GM21526 (cell line): ENCODE measurements at regions not wholly inside any gene's neighbourhood (a gene's known extent, or its start where the extent isn't known, plus 50 kb on each side); places are given as distances from the start of the nearest gene placed in this dataset.

Source experiments
- ATAC-seq: cut with Tn5 transposase; IDR thresholded peaks from one replicate; pipeline ENCODE4 v1.9.1; 2021; ENCODE audit warnings: moderate library complexity; ENCODE audit not compliant: unreplicated experiment, low FRiP score

DNA sequence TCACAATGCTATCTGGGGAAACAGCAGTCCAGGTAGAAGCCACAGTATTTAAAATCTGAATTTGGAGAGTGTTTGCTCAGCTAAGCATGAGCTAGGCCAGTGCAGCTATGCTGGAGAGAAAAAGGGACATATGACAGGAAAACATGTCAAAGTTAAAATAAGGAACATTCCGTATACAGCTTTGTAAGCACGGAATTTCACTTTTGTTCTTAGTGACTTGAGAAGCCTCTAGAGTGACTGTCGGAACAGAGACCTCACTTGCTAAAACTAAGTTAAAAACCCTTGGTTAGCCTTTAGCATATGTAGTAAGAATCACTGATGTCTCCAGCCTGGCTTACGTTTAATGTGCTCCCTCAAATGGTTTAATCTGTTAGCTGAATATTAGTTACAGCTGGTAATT lies 661.7 kb downstream of the KCNT2 start:
- ATAC-seq: no peak

DNA sequence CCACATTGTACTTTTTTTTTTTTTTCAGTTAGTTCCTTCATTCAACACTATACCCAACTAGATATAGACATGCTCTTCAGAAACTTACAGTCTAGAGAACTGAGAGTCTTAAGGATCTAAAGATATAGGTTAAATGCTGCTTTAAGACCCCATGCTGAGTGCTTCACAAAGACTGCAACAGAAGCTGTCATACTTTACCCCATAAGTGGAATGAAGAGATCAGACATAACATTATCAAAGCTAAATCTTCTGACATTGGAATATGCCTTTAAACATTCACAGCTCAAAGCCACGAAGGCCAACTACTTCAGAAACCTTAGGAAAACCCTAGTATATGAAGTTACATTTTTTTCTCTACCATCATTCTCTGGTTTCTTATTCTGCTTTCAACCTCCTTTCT lies 666.4 kb downstream of the KCNT2 start:
- no peak for ATAC-seq

DNA sequence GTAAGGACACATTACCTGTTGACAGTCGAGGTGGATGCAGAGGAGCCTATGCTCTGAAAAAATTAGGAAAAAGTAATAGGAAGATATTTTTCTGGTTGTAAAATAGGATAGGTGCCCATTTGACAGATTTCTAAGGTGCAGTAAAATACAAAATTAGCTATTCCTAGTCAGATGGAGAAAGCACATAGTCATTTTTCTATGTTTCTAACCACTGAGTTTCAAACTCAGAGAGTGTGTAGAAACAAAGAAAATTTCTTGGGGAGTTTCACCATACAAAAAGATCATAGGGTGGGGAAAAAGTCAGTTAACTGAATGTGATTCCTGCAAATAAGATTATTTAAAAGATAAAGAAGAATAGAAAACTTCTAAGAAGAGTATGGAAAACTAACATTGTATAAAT lies 666.9 kb downstream of the KCNT2 start:
- no peak for ATAC-seq

DNA sequence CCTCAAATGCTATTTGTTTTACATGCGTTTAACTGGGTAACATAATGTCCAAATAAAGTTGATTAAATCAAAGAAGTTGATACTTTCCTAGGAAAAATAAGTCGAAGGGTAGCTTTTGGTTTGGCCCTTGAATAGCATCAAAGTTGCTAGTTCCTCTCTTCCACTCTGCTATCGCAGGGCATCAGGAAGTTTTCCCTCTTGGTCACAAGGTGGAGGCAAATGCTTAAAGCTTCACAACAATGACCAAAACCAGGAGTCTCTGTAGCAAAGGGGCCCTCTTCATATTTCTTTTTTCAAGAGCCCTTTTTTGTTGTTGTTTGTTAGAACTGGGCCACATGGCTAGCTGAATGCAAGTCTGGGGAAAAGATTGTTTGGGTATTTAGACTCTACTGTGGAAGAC lies 668.4 kb downstream of the KCNT2 start:
- ATAC-seq: no peak

DNA sequence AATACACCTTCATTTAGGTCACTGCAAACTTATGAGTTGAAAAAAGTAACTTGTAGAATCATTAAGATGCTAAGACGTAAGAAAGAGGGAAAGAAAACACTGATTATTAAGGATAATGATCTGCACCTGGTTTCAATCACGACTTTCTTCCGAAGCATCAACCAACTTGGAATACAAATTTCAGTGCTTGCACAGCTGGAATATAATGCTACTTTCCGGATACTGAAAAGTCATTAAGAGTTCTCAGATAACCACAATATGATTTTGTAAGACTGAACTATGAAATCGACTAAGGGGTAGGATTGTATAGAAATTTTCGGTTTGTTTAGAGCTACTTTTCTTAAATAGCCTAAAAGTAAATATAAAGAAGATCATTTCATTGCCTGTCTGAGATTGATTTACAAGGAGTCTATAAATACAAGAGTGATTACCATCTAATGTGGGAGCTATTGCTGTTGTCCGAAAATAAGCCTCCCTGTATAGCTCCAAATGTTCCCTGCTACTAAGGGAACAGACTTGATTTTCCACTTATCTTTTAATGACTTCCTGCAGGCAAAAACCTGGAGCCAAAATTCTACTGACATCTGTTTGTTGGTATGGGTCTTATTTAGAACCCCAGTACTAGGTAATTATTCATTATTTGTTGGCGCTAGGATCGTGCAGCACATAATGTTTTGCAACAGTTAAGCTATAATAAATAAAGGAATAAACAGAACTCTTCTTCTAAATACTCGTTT lies 673.3 kb downstream of the KCNT2 start:
- ATAC-seq: no peak

DNA sequence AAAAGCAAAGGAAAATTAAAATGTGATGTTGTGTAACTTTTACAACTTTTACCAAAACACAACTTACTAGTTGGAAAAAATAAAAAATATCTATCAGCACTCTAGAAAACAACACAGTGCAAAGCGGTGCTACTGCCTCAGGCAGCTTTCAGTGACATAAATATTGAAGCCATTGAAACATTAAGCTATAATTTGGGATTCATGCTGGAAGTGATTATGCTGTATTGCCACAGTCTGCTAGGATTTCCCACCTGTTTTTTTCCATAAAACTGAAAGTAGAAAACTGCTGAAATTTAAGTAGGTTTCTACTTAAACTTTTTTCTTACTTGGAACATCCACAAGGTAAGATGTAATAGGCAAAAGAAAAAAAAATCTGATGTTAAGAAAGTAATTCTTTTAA lies 674.4 kb downstream of the KCNT2 start:
- no peak for ATAC-seq

DNA sequence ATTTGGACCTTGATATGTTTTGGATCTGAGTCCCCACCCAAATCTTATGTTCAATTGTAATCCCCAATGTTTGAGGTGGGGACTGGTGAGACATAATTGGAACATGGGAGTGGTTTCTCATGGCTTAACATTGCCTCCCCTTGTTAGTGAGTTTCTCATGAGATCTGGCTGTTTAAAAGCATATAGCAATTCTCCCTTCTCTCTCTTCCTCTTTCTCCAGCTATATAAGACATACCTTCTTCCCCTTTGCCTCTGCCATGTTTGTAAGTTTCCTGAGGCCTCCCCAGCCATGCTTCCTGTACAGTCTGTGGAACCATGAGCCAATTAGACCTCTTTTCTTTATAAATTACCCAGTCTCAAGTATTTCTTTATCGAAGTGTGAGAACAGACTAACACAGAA lies 692.4 kb downstream of the KCNT2 start:
- ATAC-seq: no peak

DNA sequence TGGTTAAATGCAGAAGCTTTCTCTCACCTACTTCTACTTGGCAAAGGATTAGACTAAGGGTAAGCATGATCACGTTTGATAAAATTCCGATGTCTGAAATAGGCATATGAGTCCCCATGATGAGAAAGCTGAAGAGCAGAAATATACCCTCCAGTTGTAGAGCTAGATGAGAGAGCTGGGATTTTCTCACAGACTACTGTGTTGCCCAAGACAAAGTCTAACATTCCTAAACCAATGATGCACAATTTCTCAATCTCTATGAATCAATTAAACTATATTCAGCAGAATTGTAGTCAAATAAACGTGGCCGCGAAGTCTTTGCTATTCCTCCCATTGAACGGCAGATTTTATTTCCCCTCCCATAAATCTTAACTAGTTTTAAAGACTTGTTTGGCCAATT lies 699.2 kb downstream of the KCNT2 start:
- no peak for ATAC-seq

DNA sequence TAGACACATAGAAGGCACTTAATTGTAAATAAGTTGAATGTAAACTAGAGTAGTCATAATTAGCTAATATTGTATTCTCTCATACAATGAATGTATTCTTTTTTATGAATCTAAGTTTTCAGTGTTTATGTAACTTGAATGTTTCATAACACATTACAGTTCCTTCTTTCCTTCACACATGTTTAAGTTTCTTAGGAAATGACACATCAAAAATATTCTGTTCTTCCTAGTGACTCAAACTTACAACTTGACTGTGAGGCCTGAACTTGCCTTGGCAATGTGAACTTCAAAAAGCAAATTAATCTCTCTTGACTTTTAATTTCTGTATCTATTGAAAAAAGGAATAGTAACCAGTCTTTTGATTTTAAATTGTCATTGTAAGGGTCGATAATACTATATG lies 700.1 kb downstream of the KCNT2 start:
- ATAC-seq: no peak

DNA sequence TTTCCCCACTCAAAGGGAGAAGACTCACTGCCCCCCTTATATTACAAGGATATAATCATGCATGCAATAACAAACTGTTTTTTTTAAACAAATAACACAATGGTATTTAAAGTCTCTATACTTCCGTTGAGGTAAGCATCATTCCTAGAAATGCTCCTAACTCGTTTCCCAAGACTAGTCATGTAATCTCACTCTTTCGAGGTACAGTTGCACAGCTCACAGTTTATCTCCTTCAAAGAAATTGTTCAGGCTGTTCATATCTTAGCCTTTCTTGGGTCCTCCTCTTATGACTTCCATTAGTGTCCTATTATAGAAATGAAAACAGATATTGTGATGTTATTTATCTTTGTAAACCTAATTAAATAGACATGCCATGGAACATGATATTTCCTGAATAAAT lies 705.0 kb downstream of the KCNT2 start:
- no peak for ATAC-seq

DNA sequence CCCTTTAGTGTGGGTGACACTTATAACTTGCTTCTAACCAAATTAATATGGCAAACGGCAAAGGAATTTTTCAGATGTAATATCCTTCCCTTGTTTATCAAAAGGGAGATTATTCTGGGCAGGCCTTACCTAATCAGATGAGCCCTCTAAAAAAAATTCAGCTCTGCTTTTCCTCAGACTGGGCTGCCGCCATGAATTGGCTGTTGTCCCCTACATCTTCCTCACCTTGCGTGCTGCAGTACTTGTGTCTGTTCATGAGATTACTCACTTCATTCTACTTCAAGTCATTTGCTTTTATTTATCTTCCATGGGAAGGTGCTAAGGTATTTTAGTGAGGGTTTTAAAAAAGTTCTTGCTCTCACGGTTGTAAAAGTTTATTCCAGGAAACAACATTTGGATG lies 705.5 kb downstream of the KCNT2 start:
- no peak for ATAC-seq

DNA sequence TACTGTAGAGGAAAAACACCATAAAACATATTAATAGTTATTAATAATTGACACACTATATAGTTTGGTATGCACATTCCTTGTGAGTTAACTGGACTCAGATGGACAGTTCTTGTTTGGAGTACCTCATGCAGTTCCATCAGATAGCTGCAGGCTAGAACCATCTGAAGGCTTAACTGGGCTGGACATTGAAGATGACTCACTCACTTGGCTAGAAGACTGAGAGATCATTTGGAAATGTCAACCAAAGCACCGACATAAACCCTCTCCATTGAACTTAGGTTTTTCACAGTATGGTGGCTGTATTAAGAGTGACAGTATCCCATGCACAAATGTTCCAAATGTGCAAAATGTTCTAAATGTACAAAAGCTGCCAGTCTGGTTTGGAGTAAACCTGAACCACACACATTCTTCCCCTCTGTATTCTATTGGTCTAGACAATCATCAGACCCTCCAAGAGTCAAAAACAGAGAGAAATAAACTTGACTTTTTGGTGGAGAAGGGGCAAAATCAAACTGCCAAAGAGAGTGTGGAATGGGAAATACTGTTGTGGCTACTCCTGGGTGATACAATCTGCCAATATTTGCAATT lies 708.4 kb downstream of the KCNT2 start:
- ATAC-seq: no peak

DNA sequence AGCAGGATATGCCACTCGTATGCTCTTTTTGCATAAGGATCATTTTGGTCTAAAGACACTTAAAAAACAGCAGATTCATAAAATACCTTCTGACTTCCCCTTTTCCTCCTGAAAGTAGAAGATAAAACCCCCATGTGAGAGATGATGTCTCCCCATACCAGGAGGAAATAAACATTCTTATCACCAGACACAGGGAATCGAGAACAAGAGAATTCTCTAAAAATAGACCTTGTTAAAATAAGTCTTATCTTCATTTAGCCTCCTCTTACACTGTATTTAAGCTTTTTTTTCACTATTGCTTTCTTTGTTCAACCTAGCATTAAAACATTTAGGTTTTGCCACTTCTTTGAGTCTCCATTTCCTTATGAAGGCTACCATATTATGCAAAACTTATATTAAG lies 709.3 kb downstream of the KCNT2 start:
- no peak for ATAC-seq

DNA sequence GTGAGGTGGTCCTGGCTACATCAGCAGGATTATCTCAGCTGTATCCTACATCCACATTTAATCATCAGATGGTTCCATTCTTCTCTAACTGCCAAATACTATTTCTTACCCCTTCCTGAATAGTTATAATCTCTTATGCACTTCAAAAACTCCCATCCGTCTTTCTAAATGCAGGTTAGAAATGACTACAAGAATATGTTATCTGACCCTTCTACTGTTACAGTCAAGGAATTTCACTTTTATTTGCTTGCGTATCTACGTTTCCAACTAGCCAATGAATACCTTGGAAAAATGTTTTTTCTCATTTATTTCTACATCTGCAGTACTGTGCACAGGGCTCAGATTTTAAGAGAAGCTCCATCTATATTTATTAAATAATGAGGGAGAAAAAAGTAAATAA lies 709.9 kb downstream of the KCNT2 start:
- ATAC-seq: no peak

DNA sequence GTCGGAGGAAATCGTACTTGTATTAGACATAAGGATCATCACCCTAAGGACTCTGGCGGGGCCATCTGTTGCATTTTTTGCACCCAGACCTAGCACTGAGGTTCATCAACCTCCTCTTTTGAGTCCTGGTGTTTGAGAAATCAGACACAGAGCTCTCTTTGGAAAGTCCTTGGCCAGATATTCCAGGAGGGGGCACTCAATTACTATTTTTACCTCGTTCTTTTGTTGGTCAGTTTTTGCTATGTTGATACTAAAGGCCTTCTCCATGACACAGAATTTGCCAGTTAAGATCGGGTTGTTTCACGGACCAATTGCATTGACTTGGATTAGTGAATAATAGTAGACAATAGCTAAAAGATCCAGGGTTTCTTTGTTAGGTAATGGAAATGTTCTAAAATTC lies 711.2 kb downstream of the KCNT2 start:
- no peak for ATAC-seq

DNA sequence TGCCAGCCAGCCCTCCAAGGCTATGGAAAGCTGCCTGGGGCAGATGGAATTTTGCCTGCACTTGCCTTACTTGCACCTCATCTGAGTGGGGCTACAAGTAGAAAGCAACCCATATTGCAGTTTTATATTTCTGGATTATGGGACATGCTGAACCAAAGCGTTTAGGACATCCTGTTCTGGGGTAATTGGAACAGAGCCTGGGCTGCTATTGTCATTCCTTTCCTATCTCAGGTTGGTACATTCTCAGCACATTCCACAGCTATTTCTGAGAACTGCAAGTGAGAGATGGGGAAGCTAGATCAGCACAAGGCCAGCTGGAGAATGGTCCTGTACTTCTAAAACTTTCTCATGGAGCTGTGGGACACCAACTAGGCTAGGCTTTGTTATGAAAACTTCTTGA lies 713.8 kb downstream of the KCNT2 start:
- ATAC-seq: no peak

DNA sequence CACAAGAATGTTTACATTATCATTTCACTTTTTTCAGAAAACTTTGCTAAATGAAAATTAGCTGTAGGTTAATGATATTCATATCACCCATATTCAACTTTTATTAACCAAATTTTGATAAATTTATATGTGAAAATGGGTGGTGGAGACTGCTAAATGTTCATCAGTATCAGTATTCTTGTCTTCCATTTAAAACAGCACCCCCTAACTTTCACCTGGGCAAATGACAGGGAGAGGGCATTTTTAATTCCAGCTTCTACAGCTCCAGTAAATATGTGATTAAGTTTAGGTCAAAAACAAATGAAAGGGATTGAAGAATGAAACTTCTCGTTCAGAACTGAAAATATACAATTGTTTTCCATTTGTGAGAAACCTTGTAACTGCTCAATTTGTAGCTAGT lies 722.2 kb downstream of the KCNT2 start:
- no peak for ATAC-seq

DNA sequence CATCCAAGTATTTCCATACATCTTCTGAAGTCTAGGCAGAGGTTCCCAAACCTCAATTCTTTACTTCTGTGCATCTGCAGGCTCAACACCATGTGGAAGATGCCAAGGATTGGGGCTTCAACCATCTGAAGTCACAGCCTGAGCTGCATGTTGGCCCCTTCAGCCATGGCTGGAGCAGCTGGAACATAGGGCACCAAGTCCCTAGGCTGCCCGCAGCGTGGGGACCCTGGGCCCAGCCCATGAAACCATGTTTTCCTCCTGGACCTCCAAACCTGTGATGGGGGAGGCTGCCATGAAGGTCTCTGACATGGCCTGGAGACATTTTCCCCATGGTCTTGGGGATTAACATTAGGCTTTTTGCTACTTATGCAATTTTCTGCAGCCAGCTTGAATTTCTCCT lies 729.8 kb downstream of the KCNT2 start:
- no peak for ATAC-seq

DNA sequence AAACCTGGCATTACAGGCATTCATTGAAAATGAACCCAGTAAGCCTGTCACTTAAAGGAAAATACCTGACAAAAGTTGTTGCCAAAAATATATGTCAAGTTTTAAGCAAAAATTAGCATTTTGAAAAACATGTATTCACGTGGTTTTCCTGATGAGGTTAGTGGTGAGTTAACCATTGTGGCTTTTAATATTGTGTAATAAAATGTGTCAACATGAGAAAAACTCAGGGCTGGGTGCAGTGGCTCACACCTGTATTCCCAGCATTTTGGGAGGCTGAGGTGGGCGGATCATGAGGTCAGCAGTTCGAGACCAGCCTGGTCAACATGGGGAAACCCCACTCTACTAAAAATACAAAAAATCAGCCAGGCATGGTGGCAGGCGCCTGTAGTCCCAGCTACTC lies 731.4 kb downstream of the KCNT2 start:
- no peak for ATAC-seq

DNA sequence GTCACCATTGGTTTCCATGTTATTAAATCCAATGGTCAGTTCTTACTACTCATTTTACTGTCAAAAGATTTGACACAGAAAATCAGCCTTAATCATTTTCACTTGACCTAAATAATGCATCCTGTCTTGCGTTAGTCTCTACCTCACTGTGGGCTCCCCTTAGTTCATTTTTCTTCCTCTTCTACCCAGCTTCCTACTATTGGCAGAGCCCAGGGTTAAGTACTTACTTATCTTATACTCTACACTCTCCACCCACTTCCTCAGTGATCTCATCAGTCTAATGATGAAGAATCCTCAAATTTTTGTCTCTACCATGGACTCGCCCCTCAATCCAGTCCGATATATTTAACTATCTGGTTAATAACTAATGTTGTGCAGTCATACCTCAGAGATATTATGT lies 735.9 kb downstream of the KCNT2 start:
- ATAC-seq: no peak

DNA sequence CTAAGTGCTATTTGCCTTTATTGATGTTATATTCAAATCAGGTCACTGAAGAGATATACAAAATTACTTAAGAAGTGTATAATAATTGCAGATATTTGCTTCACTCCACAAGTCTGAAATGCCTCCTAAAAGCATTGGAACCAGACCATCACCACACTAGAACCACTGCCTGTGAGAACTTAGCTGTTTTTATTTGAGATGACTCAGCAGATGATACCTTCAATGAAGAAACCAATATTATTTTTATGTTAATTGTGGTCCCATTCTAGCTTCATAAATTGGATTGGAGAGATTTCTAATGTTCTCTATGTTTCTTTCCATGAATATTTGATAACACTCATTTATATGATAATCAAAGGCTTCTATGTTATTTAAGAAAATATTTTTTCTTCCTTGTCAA lies 740.6 kb downstream of the KCNT2 start:
- ATAC-seq: no peak

DNA sequence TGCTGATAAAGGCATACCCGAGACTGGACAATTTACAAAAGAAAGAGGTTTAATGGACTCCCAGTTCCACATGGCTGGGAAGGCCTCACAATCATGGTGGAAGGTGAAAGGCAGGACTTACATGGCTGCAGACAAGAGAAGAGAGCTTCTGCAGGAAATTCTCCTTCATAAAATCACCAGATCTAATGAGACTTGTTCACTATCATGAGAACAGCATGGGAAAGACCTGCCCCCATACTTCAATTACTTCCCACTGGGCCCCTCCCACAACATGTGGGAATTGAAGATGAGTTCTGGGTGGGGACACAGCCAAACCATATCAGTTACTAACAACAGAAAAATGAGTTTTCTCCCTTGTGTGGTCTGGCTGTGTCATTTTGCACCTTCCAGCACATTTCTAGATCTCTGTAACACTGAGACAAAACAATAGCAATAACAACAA lies 741.4 kb downstream of the KCNT2 start:
- ATAC-seq: no peak
